ENCODE measurements at regions not wholly inside any gene's neighbourhood (a gene's known extent, or its start where the extent isn't known, plus 50 kb on each side); places are given as distances from the start of the nearest gene placed in this dataset.

DNA sequence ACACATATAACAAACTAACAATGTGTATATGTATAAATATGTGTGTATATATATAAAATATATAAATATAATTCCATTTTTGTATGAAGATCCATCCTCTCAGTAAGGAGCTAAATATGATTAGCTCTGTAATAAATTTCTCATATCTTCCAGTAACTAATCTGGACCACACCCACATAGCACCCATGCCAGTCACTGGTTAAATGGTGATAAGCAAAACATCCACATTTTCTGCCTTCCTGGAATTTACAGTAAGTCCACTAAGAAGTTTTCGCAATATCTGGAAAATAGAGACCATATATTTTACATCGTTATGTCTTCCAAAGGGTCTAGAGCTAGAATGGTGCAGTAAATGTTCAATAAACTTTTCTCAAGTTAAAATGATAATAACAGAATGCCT, 151.5 kb upstream of the STMND1 start:
- POLR2A ChIA-PET: no interaction called here

DNA sequence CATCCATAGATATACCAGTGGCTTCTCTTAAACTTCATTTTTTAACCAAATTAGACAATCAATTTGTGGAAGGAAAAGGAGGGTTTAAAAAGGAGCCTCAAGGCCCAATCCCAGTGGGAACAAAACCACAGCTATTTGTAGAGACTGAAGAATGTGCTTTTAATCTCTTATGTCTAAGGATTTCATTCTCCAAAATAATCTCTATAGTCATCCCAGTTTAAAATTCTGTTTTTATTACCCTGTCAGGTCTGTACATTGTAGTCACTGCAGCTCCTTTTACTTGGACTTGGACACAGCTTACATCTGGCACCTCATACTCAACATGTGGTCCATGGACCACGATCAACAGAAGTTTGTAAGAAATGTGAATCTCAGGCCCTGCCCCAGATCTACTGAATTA, 152.1 kb upstream of the STMND1 start:
- Histone ChIP-seq H3K4me1 (replicated peaks in 1 of 2; ENCODE audit: control insufficient read depth in 2 of 2, insufficient read depth in 2 of 2, low read length in 2 of 2) (no peaks in the 10 kb centered on the region; a peak in 2 of 5 replicates), H3K27me3 (ENCODE audit: control insufficient read depth in 2 of 2, insufficient read depth in 2 of 2, low read length in 2 of 2) (0 out of 5 replicates have a peak, but pooled peaks cover 0 to 2% of the 10 kb centered on the region in 2 experiments), H3K9me3 (replicated peaks; ENCODE audit: control insufficient read depth, insufficient read depth, low read depth, low read length) (no peaks in the 10 kb centered on the region), H3K9ac (ENCODE audit: insufficient read depth in 1 of 2, low read depth in 2 of 2, low read length in 2 of 2) (no peak overlapping the region), H3K79me2 (ENCODE audit: control insufficient read depth, insufficient read depth, low read length) (no peaks in the 10 kb centered on the region), H3K27ac (ENCODE audit: extremely low read depth, low read depth, low read length) (no peak overlapping the region), H4K20me1 (replicated peaks; ENCODE audit: control insufficient read depth, insufficient read depth, low read length) (no peaks in the 10 kb centered on the region), H2AFZ (ENCODE audit: low read depth, low read length) (no peak overlapping the region), H3K9me1 (ENCODE audit: control insufficient read depth, insufficient read depth, low read length) (no peaks in the 10 kb centered on the region), H3K4me3 (no peak overlapping the region), H3K36me3 (ENCODE audit: control insufficient read depth, insufficient read depth, low read length) (no peaks in the 10 kb centered on the region), H3K4me2 (ENCODE audit: insufficient read depth, low read length) (no peak overlapping the region)
- WGBS (ENCODE audit: insufficient coverage, low coverage, missing lambda C conversion rate): 0% methylated on average over 1 of the region's 1 CpG
- intact Hi-C loops (cut with micrococcal nuclease) (loop anchor here (10.0 kb wide), 1 partner anchor 115 kb away; no protein-coding TSS in a partner anchor), in situ Hi-C loops (cut with MboI) (no loop called here)
- BruUV-seq (replicated peaks): no TSS peak
- FAIRE-seq (no peak), DNase-seq (ENCODE audit: extremely low read depth in 1 of 4, low spot score in 3 of 4) (no peak), ATAC-seq (no peak)
- POLR2A ChIA-PET: no interaction called here
- CTCF ChIA-PET (ENCODE audit: low intra/inter-chr PET ratio): no interaction called here
- TF ChIP-seq, protein P1, sequence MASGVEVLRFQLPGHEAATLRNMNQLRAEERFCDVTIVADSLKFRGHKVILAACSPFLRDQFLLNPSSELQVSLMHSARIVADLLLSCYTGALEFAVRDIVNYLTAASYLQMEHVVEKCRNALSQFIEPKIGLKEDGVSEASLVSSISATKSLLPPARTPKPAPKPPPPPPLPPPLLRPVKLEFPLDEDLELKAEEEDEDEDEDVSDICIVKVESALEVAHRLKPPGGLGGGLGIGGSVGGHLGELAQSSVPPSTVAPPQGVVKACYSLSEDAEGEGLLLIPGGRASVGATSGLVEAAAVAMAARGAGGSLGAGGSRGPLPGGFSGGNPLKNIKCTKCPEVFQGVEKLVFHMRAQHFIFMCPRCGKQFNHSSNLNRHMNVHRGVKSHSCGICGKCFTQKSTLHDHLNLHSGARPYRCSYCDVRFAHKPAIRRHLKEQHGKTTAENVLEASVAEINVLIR (CRISPR knock-in tag; IDR thresholded peaks at IDR 0.05): no peak
- TF ChIP-seq HNRNPLL (IDR thresholded peaks at IDR 0.05; ENCODE audit: low read depth, low read length, poor library complexity, severe bottlenecking) (no peak), FOS (IDR thresholded peaks at IDR 0.05; ENCODE audit: extremely low read depth, insufficient read length) (no peak), FOXJ3 (CRISPR knock-in tag; IDR thresholded peaks at IDR 0.05) (no peak), TEAD2 (tag; IDR thresholded peaks at IDR 0.05) (no peak), RAD21 (CRISPR knock-in tag; conservative IDR thresholded peaks at IDR 0.05 in 1 of 2, IDR thresholded peaks at IDR 0.05 in 1 of 2) (no peak), HDAC2 (IDR thresholded peaks at IDR 0.05) (no peak), HMG20B (CRISPR knock-in tag; IDR thresholded peaks at IDR 0.05) (no peak), BMI1 (IDR thresholded peaks at IDR 0.05; ENCODE audit: low read length) (no peak), ZNF121 (CRISPR knock-in tag; conservative IDR thresholded peaks at IDR 0.05) (no peak), ZNF589 (CRISPR knock-in tag; IDR thresholded peaks at IDR 0.05; ENCODE audit: low read depth) (no peak), ZNF444 (CRISPR knock-in tag; IDR thresholded peaks at IDR 0.05) (no peak)
- TF ChIP-seq, protein P2, sequence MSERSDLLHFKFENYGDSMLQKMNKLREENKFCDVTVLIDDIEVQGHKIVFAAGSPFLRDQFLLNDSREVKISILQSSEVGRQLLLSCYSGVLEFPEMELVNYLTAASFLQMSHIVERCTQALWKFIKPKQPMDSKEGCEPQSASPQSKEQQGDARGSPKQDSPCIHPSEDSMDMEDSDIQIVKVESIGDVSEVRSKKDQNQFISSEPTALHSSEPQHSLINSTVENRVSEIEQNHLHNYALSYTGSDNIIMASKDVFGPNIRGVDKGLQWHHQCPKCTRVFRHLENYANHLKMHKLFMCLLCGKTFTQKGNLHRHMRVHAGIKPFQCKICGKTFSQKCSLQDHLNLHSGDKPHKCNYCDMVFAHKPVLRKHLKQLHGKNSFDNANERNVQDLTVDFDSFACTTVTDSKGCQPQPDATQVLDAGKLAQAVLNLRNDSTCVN (CRISPR knock-in tag; IDR thresholded peaks at IDR 0.05): no peak

More for the DNA sequence above, 151.5 kb upstream of the STMND1 start:
- no peak overlapping the region for H3K4me3 ChIP-seq
- H2AFZ ChIP-seq (ENCODE audit: low read depth, low read length): no peak overlapping the region
- no peaks in the 10 kb centered on the region for H3K9me3 ChIP-seq (replicated peaks; ENCODE audit: control insufficient read depth, insufficient read depth, low read depth, low read length)
- in situ Hi-C loops (cut with MboI) (no loop called here), intact Hi-C loops (cut with micrococcal nuclease) (loop anchor here (10.0 kb wide), 1 partner anchor 116 kb away; no protein-coding TSS in a partner anchor)
- ATAC-seq: no peak
- 0% methylated on average over 2 of the region's 2 CpGs for WGBS (ENCODE audit: insufficient coverage, low coverage, missing lambda C conversion rate)
- no peaks in the 10 kb centered on the region; a peak in 2 of 5 replicates for H3K4me1 ChIP-seq (replicated peaks in 1 of 2; ENCODE audit: control insufficient read depth in 2 of 2, insufficient read depth in 2 of 2, low read length in 2 of 2)
- no peak overlapping the region for H3K4me2 ChIP-seq (ENCODE audit: insufficient read depth, low read length)
- H3K9me1 ChIP-seq (ENCODE audit: control insufficient read depth, insufficient read depth, low read length): no peaks in the 10 kb centered on the region
- H3K27me3 ChIP-seq (ENCODE audit: control insufficient read depth in 2 of 2, insufficient read depth in 2 of 2, low read length in 2 of 2): 0 out of 5 replicates have a peak, but pooled peaks cover 0 to 2% of the 10 kb centered on the region in 2 experiments
- TF ChIP-seq TCF7L2 (IDR thresholded peaks at IDR 0.05; ENCODE audit: low read depth, low read length): no peak
- no peak for TF ChIP-seq ZNF274 (IDR thresholded peaks at IDR 0.05; ENCODE audit: borderline replicate concordance, low read depth, low read length)
- TF ChIP-seq PHB2 (IDR thresholded peaks at IDR 0.05; ENCODE audit: low read depth): no peak
- no peak for TF ChIP-seq RAD51 (IDR thresholded peaks at IDR 0.05; ENCODE audit: borderline replicate concordance, low read depth)
- TF ChIP-seq ZNF232 (CRISPR knock-in tag; IDR thresholded peaks at IDR 0.05): no peak
- no peak for TF ChIP-seq ZNF431 (CRISPR knock-in tag; IDR thresholded peaks at IDR 0.05)
- no peak for TF ChIP-seq BRD9 (IDR thresholded peaks at IDR 0.05; ENCODE audit: low read depth, partially characterized antibody)
- H3K27ac ChIP-seq (ENCODE audit: extremely low read depth, low read depth, low read length): no peak overlapping the region
- no TSS peak for BruUV-seq (replicated peaks)
- CTCF ChIA-PET (ENCODE audit: low intra/inter-chr PET ratio): no interaction called here
- no peak for DNase-seq (ENCODE audit: extremely low read depth in 1 of 4, low spot score in 3 of 4)
- H3K79me2 ChIP-seq (ENCODE audit: control insufficient read depth, insufficient read depth, low read length): no peaks in the 10 kb centered on the region
- FAIRE-seq: no peak
- no peaks in the 10 kb centered on the region for H3K36me3 ChIP-seq (ENCODE audit: control insufficient read depth, insufficient read depth, low read length)
- no peak overlapping the region for H3K9ac ChIP-seq (ENCODE audit: insufficient read depth in 1 of 2, low read depth in 2 of 2, low read length in 2 of 2)
- H4K20me1 ChIP-seq (replicated peaks; ENCODE audit: control insufficient read depth, insufficient read depth, low read length): no peaks in the 10 kb centered on the region

Data from K562 (cell line).